ENCODE measurements at regions not wholly inside any gene's neighbourhood (a gene's known extent, or its start where the extent isn't known, plus 50 kb on each side); places are given as distances from the start of the nearest gene placed in this dataset.
"Not testable (repeated sequence)": the region's sequence is repeated elsewhere in the genome, so short reads cannot be mapped to it uniquely, and the experiment has no call there.

DNA sequence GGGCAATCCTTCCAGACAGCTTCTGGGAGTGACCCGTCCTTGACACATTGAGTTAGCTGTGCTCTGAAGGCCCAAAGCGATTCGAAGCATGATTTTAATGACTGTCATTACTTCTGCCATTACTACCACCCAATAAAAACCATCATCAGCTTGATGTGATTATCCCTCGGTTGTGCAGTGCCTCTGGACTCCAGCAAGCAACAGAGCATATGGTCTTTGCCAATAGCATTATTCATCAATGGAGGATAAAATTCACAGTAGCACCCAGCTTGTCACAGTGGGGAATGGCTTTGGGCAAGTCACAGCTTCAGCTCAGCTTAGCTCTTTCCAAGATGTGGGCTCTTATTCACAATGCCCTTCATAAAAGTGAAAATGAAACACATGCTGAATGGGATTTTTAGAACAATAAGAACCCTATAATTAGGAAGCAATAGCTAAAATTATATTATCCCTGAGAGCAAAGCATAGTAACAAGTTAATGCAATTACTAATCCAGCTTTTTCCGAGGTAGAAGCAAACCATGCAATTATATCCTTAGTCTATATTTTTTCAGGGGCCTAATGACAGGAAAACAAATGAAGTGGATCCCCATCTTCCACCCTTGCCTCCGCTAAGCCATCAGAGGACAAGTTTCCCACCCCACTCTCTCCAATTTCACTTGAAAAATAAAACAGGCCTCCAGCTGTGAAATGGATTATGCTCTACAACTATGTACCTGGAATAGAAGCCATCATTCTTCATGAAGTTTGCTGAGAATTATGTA is 163.0 kb upstream of the EEA1 start:
- Histone ChIP-seq H3K9ac (ENCODE audit: low read depth, low read length, poor library complexity, severe bottlenecking) (no peak overlapping the region), H3K36me3 (ENCODE audit: insufficient read depth, low read length) (no peaks in the 10 kb centered on the region), H2AFZ (ENCODE audit: low read length) (no peak overlapping the region), H3K9me2 (replicated peaks; ENCODE audit: low read depth, low read length) (no peaks in the 10 kb centered on the region), H3K4me2 (ENCODE audit: low read depth, low read length, poor library complexity, severe bottlenecking) (no peak overlapping the region), H4K20me1 (ENCODE audit: insufficient read depth, low read length, poor library complexity, severe bottlenecking) (no peaks in the 10 kb centered on the region), H3K27me3 (ENCODE audit: insufficient read depth, low read length, poor library complexity, severe bottlenecking) (no peaks in the 10 kb centered on the region), H3K4me3 (ENCODE audit: low read length, poor library complexity, severe bottlenecking) (no peak overlapping the region), H3K4me1 (ENCODE audit: insufficient read depth, low read length, poor library complexity, severe bottlenecking) (no peaks in the 10 kb centered on the region), H3K79me2 (ENCODE audit: insufficient read depth, low read length) (no peaks in the 10 kb centered on the region), H3F3A (ENCODE audit: low read depth) (no peaks in the 10 kb centered on the region), H3K9me3 (ENCODE audit: insufficient read depth, low read depth, low read length) (no peaks in the 10 kb centered on the region)
- no peak for TF ChIP-seq EZH2phosphoT487 (IDR thresholded peaks at IDR 0.05; ENCODE audit: borderline replicate concordance)
- TF ChIP-seq, protein P1, sequence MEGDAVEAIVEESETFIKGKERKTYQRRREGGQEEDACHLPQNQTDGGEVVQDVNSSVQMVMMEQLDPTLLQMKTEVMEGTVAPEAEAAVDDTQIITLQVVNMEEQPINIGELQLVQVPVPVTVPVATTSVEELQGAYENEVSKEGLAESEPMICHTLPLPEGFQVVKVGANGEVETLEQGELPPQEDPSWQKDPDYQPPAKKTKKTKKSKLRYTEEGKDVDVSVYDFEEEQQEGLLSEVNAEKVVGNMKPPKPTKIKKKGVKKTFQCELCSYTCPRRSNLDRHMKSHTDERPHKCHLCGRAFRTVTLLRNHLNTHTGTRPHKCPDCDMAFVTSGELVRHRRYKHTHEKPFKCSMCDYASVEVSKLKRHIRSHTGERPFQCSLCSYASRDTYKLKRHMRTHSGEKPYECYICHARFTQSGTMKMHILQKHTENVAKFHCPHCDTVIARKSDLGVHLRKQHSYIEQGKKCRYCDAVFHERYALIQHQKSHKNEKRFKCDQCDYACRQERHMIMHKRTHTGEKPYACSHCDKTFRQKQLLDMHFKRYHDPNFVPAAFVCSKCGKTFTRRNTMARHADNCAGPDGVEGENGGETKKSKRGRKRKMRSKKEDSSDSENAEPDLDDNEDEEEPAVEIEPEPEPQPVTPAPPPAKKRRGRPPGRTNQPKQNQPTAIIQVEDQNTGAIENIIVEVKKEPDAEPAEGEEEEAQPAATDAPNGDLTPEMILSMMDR (conservative IDR thresholded peaks at IDR 0.05; ENCODE audit: low read length) = no peak

DNA sequence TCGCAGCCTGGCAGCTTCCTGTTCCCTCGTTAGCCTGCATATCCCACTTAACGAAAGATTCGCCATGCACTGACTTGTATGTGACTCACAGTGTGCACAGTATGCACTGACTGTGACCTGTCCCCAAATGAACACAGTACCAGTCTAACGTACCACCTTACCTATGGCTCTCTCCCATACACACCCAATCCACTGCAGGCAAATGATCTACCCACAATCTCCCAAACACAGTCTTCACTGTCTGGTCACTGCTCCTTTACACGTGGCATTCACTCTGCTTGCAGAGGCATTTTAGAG is 163.5 kb upstream of the EEA1 start:
- no peaks in the 10 kb centered on the region for H3K4me1 ChIP-seq (ENCODE audit: insufficient read depth, low read length, poor library complexity, severe bottlenecking)
- no peaks in the 10 kb centered on the region for H4K20me1 ChIP-seq (ENCODE audit: insufficient read depth, low read length, poor library complexity, severe bottlenecking)
- no peaks in the 10 kb centered on the region for H3K79me2 ChIP-seq (ENCODE audit: insufficient read depth, low read length)

DNA sequence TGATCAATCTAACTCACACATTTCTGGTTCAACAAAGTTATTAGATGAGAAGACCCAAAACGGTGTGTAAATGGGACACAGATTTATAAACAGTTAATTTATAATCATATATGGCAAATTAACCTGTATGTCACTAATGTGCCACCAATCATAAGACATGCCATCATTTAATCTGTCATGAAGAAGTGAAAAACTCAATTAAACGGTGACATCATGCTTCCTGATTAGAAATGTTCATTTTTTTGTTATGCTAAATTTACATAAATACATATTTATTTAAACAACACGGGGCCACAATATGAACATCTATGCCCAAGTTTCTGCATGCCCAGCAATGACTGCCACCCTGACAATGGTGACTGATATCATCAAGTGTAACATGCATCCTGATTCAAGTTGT is 164.1 kb upstream of the EEA1 start:
- Histone ChIP-seq H3K79me2 (ENCODE audit: insufficient read depth, low read length) (no peaks in the 10 kb centered on the region), H3K4me2 (ENCODE audit: low read depth, low read length, poor library complexity, severe bottlenecking) (no peak overlapping the region), H3K4me3 (ENCODE audit: low read length, poor library complexity, severe bottlenecking) (no peak overlapping the region), H3F3A (ENCODE audit: low read depth) (no peaks in the 10 kb centered on the region), H3K9me3 (ENCODE audit: insufficient read depth, low read depth, low read length) (no peaks in the 10 kb centered on the region), H3K9ac (ENCODE audit: low read depth, low read length, poor library complexity, severe bottlenecking) (no peak overlapping the region), H3K36me3 (ENCODE audit: insufficient read depth, low read length) (no peaks in the 10 kb centered on the region), H4K20me1 (ENCODE audit: insufficient read depth, low read length, poor library complexity, severe bottlenecking) (no peaks in the 10 kb centered on the region), H3K9me2 (replicated peaks; ENCODE audit: low read depth, low read length) (no peaks in the 10 kb centered on the region), H2AFZ (ENCODE audit: low read length) (no peak overlapping the region), H3K27me3 (ENCODE audit: insufficient read depth, low read length, poor library complexity, severe bottlenecking) (no peaks in the 10 kb centered on the region), H3K4me1 (ENCODE audit: insufficient read depth, low read length, poor library complexity, severe bottlenecking) (no peaks in the 10 kb centered on the region)
- TF ChIP-seq EZH2phosphoT487 (IDR thresholded peaks at IDR 0.05; ENCODE audit: borderline replicate concordance) = no peak
- TF ChIP-seq, protein P1 (conservative IDR thresholded peaks at IDR 0.05; ENCODE audit: low read length) = no peak

More for the DNA sequence above, 163.5 kb upstream of the EEA1 start:
- Histone ChIP-seq H3K4me3 (ENCODE audit: low read length, poor library complexity, severe bottlenecking) (no peak overlapping the region), H3K36me3 (ENCODE audit: insufficient read depth, low read length) (no peaks in the 10 kb centered on the region), H3F3A (ENCODE audit: low read depth) (no peaks in the 10 kb centered on the region), H3K9ac (ENCODE audit: low read depth, low read length, poor library complexity, severe bottlenecking) (no peak overlapping the region), H3K9me3 (ENCODE audit: insufficient read depth, low read depth, low read length) (no peaks in the 10 kb centered on the region), H3K9me2 (replicated peaks; ENCODE audit: low read depth, low read length) (no peaks in the 10 kb centered on the region), H3K27me3 (ENCODE audit: insufficient read depth, low read length, poor library complexity, severe bottlenecking) (no peaks in the 10 kb centered on the region), H2AFZ (ENCODE audit: low read length) (no peak overlapping the region), H3K4me2 (ENCODE audit: low read depth, low read length, poor library complexity, severe bottlenecking) (no peak overlapping the region)
- TF ChIP-seq, protein P1 (conservative IDR thresholded peaks at IDR 0.05; ENCODE audit: low read length) = no peak
- no peak for TF ChIP-seq EZH2phosphoT487 (IDR thresholded peaks at IDR 0.05; ENCODE audit: borderline replicate concordance)

DNA sequence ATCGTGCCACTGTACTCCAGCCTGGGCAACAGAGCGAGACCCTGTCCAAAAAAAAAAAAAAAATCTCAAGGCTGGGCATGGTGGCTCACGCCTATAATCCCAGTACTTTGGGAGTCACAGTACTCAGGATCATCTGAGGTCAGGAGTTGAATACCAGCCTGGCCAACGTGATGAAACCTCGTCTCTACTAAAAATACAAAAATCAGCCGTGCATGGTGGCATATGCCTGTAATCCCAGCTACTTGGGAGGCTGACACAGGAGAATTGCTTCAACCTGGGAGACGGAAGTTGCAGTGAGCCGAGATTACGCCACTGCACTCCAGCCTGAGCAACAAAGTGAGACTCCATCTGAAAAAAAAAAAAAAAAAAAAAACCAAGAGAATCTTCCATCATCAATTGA is 165.1 kb upstream of the EEA1 start:
- H3K4me1 ChIP-seq (ENCODE audit: insufficient read depth, low read length, poor library complexity, severe bottlenecking); H3K4me3 ChIP-seq (ENCODE audit: low read length, poor library complexity, severe bottlenecking); H3K27me3 ChIP-seq (ENCODE audit: insufficient read depth, low read length, poor library complexity, severe bottlenecking); H3K79me2 ChIP-seq (ENCODE audit: insufficient read depth, low read length); H3K9me3 ChIP-seq (ENCODE audit: insufficient read depth, low read depth, low read length); H3K36me3 ChIP-seq (ENCODE audit: insufficient read depth, low read length); H4K20me1 ChIP-seq (ENCODE audit: insufficient read depth, low read length, poor library complexity, severe bottlenecking); H3F3A ChIP-seq (ENCODE audit: low read depth); H3K9ac ChIP-seq (ENCODE audit: low read depth, low read length, poor library complexity, severe bottlenecking); H3K9me2 ChIP-seq (replicated peaks; ENCODE audit: low read depth, low read length); H3K4me2 ChIP-seq (ENCODE audit: low read depth, low read length, poor library complexity, severe bottlenecking); H2AFZ ChIP-seq (ENCODE audit: low read length): not testable (repeated sequence)
